DOHH2 (cell line): ENCODE measurements at regions not wholly inside any gene's neighbourhood (a gene's known extent, or its start where the extent isn't known, plus 50 kb on each side); places are given as distances from the start of the nearest gene placed in this dataset.

Experiments
- H3F3A ChIP-seq: fragments of 200-600 bp; sonication (generic), shearing (Covaris generic); 2 replicates; pipeline ENCODE4 v1.6.0; 2016; ENCODE audit warnings: antibody characterized with exemption, mild to moderate bottlenecking; ENCODE audit not compliant: control insufficient read depth, insufficient read depth
- H3K27ac ChIP-seq: fragments of 200-600 bp; sonication (generic); 2 replicates; pipeline ENCODE4 v1.5.1; 2014; ENCODE audit warnings: low read depth, mild to moderate bottlenecking, low read length, moderate library complexity
- H3K27me3 ChIP-seq: fragments of 200-600 bp; sonication (generic); 2 replicates; pipeline ENCODE4 v1.6.1; 2014; ENCODE audit warnings: mild to moderate bottlenecking, low read length, mixed read lengths; ENCODE audit not compliant: control insufficient read depth
- H3K36me3 ChIP-seq: fragments of 200-600 bp; sonication (generic); 2 replicates; pipeline ENCODE4 v1.6.1; 2014; ENCODE audit warnings: mild to moderate bottlenecking, low read length, moderate library complexity, mixed read lengths; ENCODE audit not compliant: control insufficient read depth
- H3K4me1 ChIP-seq: fragments of 200-600 bp; sonication (generic); 2 replicates; pipeline ENCODE4 v1.6.1; 2014; ENCODE audit warnings: mild to moderate bottlenecking, low read length, mixed read lengths; ENCODE audit not compliant: control insufficient read depth
- H3K4me2 ChIP-seq: fragments of 200-600 bp; sonication (generic); 2 replicates; pipeline ENCODE4 v1.6.0; 2014; ENCODE audit warnings: mild to moderate bottlenecking, low read length, moderate library complexity
- H3K4me3 ChIP-seq: fragments of 200-600 bp; sonication (generic); 2 replicates; pipeline ENCODE4 v1.5.1; 2014; ENCODE audit warnings: mild to moderate bottlenecking, low read length, mixed read lengths
- H3K79me2 ChIP-seq: fragments of 200-600 bp; sonication (generic); 2 replicates; pipeline ENCODE4 v1.6.1; 2014; ENCODE audit warnings: mild to moderate bottlenecking, low read length, mixed read lengths; ENCODE audit not compliant: control insufficient read depth
- H3K9me2 ChIP-seq: fragments of 200-600 bp; sonication (generic); replicated peaks from 2 replicates; pipeline ENCODE4 v1.6.1; 2014; ENCODE audit warnings: mild to moderate bottlenecking, low read length, mixed read lengths; ENCODE audit not compliant: control insufficient read depth
- H3K9me3 ChIP-seq: fragments of 200-600 bp; sonication (generic); 2 replicates; pipeline ENCODE4 v1.6.1; 2014; ENCODE audit warnings: antibody characterized with exemption, low read length, mixed read lengths; ENCODE audit not compliant: control insufficient read depth, insufficient read depth
- H4K20me1 ChIP-seq: fragments of 200-600 bp; sonication (generic); 2 replicates; pipeline ENCODE4 v1.6.0; 2014; ENCODE audit warnings: low read depth, mild to moderate bottlenecking, antibody characterized with exemption, low read length, moderate library complexity; ENCODE audit not compliant: control insufficient read depth, insufficient read depth
- EZH2phosphoT487 ChIP-seq: fragments of 200-600 bp; sonication (generic); IDR thresholded peaks from 2 replicates; pipeline ENCODE4 v1.6.1; 2017; ENCODE audit warnings: borderline replicate concordance, mild to moderate bottlenecking, antibody characterized with exemption, low read length, moderate library complexity, mixed read lengths
- TF ChIP-seq, protein P1 (sequence below): fragments of 200-600 bp; sonication (generic); IDR thresholded peaks from one replicate; pipeline ENCODE4 v1.5.1; 2014; ENCODE audit warnings: antibody characterized with exemption, mild to moderate bottlenecking, low read depth, low read length; ENCODE audit not compliant: poor library complexity, severe bottlenecking

DNA sequence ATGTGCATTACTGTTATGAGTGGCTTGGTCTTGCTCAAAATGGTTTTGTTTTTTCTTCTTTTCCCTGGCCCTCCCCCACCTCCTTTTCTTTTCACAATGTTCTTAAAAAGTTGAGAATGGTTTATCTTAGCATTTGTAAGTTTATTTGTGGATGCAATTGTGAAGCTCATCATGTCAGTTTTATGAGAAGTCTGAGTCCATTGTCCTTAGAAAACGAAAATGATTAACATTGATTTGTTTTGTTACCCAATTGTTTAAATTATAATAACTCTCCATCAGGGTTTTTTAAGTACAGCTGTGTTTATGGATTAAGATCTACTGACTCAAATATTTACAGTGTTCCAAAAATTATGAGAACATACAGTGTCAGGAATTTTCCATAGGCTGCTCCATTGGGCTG, 511.3 kb upstream of the PAPPA start:
- no peaks in the 10 kb centered on the region for H3K36me3 ChIP-seq
- no peaks in the 10 kb centered on the region for H3K27me3 ChIP-seq
- no peaks in the 10 kb centered on the region for H3K79me2 ChIP-seq
- no peaks in the 10 kb centered on the region for H3F3A ChIP-seq
- H3K9me2 ChIP-seq = no peaks in the 10 kb centered on the region
- H3K4me2 ChIP-seq = no peak overlapping the region
- no peaks in the 10 kb centered on the region for H4K20me1 ChIP-seq
- H3K4me3 ChIP-seq = no peak overlapping the region
- no peak for TF ChIP-seq EZH2phosphoT487
- TF ChIP-seq, protein P1, sequence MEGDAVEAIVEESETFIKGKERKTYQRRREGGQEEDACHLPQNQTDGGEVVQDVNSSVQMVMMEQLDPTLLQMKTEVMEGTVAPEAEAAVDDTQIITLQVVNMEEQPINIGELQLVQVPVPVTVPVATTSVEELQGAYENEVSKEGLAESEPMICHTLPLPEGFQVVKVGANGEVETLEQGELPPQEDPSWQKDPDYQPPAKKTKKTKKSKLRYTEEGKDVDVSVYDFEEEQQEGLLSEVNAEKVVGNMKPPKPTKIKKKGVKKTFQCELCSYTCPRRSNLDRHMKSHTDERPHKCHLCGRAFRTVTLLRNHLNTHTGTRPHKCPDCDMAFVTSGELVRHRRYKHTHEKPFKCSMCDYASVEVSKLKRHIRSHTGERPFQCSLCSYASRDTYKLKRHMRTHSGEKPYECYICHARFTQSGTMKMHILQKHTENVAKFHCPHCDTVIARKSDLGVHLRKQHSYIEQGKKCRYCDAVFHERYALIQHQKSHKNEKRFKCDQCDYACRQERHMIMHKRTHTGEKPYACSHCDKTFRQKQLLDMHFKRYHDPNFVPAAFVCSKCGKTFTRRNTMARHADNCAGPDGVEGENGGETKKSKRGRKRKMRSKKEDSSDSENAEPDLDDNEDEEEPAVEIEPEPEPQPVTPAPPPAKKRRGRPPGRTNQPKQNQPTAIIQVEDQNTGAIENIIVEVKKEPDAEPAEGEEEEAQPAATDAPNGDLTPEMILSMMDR = no peak
- no peaks in the 10 kb centered on the region for H3K9me3 ChIP-seq
- H3K4me1 ChIP-seq = no peaks in the 10 kb centered on the region
- no peak overlapping the region for H3K27ac ChIP-seq

DNA sequence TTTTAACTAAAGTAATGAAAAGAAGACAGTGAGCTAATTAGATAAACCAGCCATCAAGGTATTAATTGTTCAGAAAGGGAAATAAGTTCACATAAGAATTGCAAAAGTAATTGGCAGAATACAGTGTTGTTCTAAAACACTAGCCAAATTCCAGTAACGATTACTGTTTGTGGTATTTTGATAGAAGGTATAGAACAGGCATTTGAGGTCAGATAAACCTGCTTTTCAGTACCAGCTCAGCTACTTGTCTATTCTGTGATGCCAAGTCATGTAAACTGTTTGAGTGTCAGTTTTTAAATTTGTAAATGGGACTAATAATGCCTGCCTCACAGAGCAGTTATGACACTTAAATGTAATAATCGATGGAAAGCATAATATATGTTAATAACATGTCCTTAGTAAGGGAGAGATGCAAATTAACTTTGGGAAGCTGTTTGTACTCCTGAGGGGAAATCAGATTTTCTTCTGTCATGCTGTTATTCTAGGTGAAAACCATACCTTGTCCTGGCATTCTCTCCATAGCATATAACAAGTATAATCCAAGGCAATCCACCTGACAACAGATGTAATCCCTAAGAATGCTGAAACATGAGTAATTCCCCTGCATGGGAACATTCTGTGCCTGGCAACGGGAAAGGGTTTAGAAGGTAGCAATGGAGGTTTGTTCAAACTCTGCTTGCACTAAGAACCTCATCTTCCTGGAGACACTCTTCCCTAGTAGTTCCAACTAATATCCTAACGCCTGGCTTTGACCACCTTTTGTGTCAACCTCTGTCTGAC, 509.5 kb upstream of the PAPPA start:
- Histone ChIP-seq H3K27me3 (no peaks in the 10 kb centered on the region), H3K27ac (no peak overlapping the region), H3K9me3 (no peaks in the 10 kb centered on the region), H3K4me2 (no peak overlapping the region), H3K4me1 (no peaks in the 10 kb centered on the region), H3K9me2 (no peaks in the 10 kb centered on the region), H3K36me3 (no peaks in the 10 kb centered on the region), H4K20me1 (no peaks in the 10 kb centered on the region), H3K4me3 (no peak overlapping the region), H3K79me2 (no peaks in the 10 kb centered on the region), H3F3A (no peaks in the 10 kb centered on the region)
- TF ChIP-seq, protein P1 = no peak
- TF ChIP-seq EZH2phosphoT487 = no peak

DNA sequence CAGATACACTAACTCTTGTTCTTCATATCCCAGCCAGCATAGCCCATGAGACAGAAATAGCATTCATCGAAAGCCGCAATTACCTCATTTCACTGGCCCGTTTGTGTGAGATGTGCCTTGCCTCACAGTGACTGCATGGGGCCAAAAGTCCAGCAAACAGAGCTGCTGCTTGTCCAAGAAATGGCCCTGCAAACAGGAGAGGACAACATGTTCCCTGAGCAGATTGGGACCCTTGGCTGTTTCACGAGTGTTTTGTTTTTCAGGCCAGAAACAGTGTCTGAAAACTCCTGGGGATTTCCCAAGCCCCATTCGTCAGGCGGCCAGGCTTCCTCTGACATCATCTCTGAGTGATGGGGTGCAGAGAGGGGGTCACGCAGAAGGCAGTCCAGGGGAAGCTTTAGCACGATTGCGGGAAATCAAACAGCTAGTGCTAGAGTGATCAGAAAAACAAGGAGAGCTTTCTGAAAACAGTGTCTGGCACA, 503.6 kb upstream of the PAPPA start:
- no peaks in the 10 kb centered on the region for H3K79me2 ChIP-seq
- no peak overlapping the region for H3K27ac ChIP-seq
- no peak for TF ChIP-seq EZH2phosphoT487
- TF ChIP-seq, protein P1 = no peak
- H4K20me1 ChIP-seq = no peaks in the 10 kb centered on the region
- H3K36me3 ChIP-seq = no peaks in the 10 kb centered on the region
- H3K4me2 ChIP-seq = no peak overlapping the region
- no peaks in the 10 kb centered on the region for H3F3A ChIP-seq
- no peaks in the 10 kb centered on the region for H3K27me3 ChIP-seq
- no peaks in the 10 kb centered on the region for H3K9me2 ChIP-seq
- H3K4me3 ChIP-seq = no peak overlapping the region
- no peaks in the 10 kb centered on the region for H3K4me1 ChIP-seq
- no peaks in the 10 kb centered on the region for H3K9me3 ChIP-seq
